EL (cell line): ENCODE measurements at regions not wholly inside any gene's neighbourhood (a gene's known extent, or its start where the extent isn't known, plus 50 kb on each side); places are given as distances from the start of the nearest gene placed in this dataset.
"Not testable (repeated sequence)": the region's sequence is repeated elsewhere in the genome, so short reads cannot be mapped to it uniquely, and the experiment has no call there.

ENCODE experiments used
- DNase-seq: peaks from one replicate; pipeline ENCODE4 v3.0.0-alpha.2; 2016

GRCh38 chr5:36392186-36392585 lies 90.5 kb upstream of the RANBP3L start:
- DNase-seq: no peak

DNA sequence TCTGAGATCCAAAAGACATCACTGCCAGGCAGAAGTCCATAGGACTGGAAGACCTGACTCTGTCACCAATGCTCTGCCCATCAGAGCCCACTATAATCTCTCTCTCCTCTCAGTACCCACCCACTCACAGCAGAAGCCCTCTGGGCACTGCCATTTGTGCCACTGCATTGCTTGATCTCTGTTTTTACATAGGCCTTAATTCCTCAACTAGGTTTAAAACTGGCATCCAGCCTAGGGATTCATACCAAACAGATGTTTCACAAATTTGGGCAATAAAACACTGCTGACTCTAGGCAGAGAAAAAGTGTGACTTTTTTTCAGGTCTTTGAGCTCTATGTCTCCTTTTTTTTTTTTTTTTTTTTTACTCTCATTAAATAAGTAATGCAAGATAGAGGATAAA lies 91.1 kb upstream of the RANBP3L start:
- DNase-seq: peak; percentile 78

DNA sequence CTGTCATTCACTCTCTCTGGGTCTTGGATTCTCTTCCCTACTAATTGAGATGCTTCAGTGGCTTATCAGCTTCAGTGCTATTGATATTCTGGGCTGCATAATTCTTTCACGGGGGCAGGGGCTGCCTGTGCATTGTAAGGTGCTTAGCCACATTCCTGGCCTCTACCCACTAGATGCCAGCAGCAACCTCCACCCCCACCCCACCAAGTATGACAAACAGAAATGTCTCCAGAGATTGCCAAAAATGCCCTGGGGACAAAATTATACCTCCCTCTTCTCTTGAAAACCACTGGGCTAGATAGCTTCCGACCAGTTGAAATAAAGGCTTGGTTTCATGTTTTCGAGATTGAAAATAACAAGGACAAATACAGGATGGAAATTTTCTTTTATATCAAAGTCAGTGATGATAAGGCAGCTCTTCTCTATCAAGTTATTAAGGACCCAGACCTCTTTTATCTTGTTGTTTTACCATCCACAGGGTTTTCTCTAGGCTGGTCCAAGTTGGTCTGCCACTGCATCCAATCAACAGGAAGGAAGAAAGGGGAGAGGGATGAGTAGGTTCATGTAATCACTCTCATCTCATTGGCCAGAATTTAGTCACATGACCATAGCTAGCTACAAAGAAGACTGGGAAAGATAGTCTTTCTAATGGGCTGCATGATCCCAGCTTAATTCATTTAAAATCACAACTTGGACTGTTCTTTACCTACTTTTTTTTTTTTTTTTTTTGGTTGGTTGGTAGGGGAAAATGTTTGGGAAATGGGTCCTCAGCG lies 92.1 kb upstream of the RANBP3L start:
- peak; percentile 12 for DNase-seq

DNA sequence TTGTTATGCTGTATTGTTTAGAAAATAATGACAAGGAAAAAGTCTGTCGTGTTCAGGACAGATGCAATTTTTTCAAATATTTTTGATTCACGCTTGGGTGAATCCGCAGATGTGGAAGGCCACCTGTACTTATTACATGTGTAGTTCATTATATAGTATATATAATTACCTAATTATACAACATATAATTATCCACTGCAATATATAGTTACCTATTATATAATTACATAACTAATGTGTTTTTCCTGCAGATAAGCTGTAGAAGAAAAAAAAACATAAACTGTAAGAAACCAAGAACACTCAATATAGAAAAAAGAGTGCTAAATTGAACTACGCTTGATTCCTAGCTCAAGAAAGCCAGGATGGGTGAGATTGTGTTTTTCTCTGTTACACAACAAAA lies 93.6 kb upstream of the RANBP3L start:
- no peak for DNase-seq

- not testable (repeated sequence) for DNase-seq
Measured at GRCh38 chr5:36395947-36396346, 94.2 kb upstream of the RANBP3L start.

GRCh38 chr5:36396640-36397039 lies 94.9 kb upstream of the RANBP3L start:
- peak; percentile 57 for DNase-seq

- DNase-seq: peak; percentile 48
Measured at GRCh38 chr5:36397901-36398536, 96.3 kb upstream of the RANBP3L start.

DNA sequence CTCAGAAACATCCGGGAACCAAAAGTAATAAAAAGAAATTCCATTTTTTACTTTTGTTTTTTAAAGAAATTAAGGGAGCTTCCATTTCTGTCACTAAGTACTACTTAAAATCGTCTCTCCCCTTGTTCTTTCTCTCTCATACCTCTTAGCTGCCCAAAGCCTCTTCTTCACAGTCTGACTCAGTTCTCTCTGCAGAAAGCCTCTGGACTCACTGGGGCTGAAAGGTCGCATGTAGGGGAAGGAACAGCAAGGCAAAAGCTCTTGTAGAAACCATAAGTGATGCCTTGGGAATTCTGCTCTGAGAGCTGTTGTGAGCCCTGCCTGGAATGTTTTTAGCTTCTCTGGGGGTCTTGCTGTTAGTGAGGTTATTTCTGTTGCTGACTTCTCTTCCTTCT lies 100.8 kb upstream of the RANBP3L start:
- DNase-seq: no peak

GRCh38 chr5:36403632-36404311 lies 102.1 kb upstream of the RANBP3L start:
- DNase-seq: peak; percentile 95

DNA sequence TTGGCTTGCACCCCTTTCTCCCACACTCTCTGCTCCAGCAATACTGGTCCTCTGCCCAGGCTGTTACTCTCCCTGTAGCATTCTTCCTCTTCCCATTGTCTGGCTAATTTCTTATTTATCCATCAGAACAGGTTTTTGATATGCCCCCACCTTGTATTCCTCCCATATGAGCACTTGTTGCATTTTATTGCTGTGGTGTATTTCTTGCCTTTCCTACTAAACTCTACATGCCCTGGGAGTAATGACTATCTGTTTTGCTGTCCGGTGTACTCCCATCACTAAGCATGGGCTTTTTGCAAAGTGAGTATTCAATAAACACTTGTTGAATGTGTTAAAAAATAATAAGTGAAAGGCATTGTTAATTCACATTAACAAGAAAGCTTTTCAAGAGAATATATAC lies 104.3 kb upstream of the RANBP3L start:
- no peak for DNase-seq

DNA sequence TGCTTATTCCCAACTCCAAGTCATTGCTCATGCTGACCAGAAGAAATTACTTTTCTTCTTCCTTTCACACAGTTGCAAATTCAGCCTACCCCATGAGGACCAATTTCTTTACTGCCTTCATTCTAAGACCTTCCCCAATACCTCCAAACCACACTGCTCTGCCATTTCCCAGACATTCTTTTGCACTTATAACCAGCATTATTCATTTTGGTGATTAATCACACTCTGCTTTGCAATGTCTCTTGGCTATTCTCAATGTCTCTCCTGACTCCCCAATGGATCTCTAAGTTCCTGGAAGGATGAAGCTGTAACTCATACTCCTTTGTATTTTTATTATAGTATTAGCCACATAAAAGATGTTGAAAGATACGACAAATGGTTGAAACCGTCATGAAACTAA lies 105.7 kb upstream of the RANBP3L start:
- peak; percentile 33 for DNase-seq

DNA sequence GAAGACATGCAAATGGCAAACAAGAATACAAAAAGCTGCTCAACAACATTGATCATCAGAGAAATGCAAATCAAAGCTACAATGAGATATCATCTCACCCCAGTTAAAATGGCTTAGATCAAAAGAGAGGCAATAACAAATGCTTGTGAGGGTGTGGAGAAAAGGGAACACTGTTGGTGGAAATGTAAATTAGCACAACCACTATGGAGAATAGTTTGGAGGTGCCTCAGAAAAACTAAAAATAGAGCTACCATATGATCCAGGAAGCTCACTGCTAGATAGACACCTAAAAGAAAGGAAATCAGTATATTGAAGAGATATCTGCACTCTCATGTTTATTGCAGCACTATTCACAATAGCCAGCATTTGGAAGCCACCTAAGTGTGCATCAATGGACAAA lies 108.0 kb upstream of the RANBP3L start:
- not testable (repeated sequence) for DNase-seq

DNA sequence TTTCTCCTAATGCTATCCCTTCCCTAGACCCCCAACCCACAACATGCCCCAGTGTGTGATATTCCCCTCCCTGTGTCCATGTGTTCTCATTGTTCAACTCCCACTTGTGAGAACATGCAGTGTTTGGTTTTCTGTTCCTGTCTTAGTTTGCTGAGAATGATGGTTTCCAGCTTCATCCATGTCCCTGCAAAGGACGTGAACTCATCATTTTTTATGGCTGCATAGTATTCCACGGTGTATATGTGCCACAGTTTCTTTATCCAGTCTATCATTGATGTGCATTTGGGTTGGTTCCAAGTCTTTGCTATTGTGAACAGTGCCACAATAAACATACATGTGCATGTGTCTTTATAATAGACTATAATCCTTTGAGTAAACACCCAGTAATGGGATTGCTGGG lies 109.0 kb upstream of the RANBP3L start:
- DNase-seq: not testable (repeated sequence)

DNA sequence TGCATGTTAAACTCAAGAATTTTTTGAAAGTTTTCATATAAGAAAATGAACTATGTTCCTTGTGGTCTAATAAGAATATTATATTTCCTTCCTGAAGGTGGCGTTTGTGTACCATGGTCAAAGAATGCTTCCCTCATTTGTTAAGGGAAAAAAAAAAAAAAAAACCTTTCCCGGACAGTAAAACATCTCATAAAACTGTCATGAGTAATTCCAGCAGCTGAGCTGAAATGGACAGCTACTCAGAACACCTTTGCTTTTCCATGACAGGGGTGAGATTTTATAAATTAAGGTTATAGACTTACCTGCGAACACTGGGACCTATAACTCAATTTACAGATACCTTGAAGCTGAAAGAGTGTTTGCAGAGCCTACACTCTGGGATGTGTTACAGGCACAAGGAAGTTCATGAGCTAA lies 113.2 kb upstream of the RANBP3L start:
- peak; percentile 52 for DNase-seq

GRCh38 chr5:36416605-36417004 lies 114.9 kb upstream of the RANBP3L start:
- no peak for DNase-seq

- DNase-seq: no peak
Measured at GRCh38 chr5:36417221-36417620, 115.5 kb upstream of the RANBP3L start.

DNA sequence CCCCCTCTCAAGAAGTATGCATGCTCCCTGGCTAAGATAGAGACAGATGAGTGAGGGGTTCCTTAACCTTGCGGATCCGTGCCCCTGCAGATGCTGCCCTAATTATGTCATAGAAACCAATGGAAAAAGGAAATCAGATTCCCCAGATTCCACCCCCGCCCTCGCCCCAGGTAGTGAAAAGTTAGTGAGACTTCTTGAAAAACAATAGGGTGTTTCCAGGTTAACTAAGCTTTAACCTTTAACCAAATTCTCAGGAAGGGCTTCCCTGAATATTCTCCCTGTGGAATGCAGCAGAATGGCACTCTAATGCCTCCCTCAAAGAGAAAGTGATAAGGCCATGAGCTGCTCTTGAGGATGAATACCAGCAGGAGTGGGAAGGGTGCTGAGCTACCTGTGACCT lies 116.0 kb upstream of the RANBP3L start:
- DNase-seq: no peak

GRCh38 chr5:36418152-36418979 lies 116.7 kb upstream of the RANBP3L start:
- no peak for DNase-seq

DNA sequence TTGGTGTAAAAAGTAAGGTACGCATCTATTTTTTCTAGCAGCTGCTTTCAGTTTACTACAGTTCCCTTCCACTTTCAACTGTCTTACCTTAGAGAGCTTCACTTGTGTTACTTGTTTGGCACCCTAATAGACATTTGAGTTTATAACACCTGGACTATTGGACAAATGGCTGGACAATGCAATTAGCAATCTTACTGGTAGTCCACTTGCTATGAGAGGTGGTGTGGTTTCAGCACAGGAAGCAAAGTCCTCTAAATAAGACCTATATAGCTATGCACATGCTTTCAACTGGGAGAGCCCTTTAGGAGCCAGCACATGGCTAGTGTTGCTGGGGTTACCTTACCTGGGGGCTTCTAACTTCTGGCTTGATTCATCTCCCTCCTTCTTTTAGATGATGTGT lies 119.6 kb upstream of the RANBP3L start:
- no peak for DNase-seq

DNA sequence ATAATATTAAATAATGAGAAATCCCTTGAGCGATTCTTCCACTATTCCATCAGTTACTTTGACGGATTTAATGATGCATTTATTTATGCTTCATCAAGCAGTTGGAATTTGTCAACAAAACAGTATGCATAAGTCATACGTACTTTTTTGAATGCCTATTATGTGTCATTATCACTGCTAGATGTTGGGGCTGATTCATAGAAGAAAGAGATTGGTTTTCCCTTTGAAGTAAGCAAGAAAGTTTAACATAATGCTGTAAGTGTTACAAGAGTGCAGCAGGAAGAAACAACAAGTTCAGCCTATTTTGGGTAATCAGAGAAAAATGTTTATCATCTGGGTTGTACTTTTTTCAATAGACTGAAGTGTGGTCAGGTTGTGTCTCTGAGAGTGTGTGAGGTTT lies 121.2 kb upstream of the RANBP3L start:
- DNase-seq: peak; percentile 29

- DNase-seq: no peak
Measured at GRCh38 chr5:36423578-36424307, 122.0 kb upstream of the RANBP3L start.

- DNase-seq: not testable (repeated sequence)
Measured at GRCh38 chr5:36426070-36426469, 124.4 kb upstream of the RANBP3L start.
